NCI-H345 (cell line): ENCODE measurements at regions not wholly inside any gene's neighbourhood (a gene's known extent, or its start where the extent isn't known, plus 50 kb on each side); places are given as distances from the start of the nearest gene placed in this dataset.
A peak's percentile ranks its signal among the peaks of the same experiment; 100 is the strongest.
"Not testable (repeated sequence)": the region's sequence is repeated elsewhere in the genome, so short reads cannot be mapped to it uniquely, and the experiment has no call there.

Experiments used
- DNase-seq: peaks from one replicate; lab custom pipeline; 2025; lab: John Stamatoyannopoulos, UW

DNA sequence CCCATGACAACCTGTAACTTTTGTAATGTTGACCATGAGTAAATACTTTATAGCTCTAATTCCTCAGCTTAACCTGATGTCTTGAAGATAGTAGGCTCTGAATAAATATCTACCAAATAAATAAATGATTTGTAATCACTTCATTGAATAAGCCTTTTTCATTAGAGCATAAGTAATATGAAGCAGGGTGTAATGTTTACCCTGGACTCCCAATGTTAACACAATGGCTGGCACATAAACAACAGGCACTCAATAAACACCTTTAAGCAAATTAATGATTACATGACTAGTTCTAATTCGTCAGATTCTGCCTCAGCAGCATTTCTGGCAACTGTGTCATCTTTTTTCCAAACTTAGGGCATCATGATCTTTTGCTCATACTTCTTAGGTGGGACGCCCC lies 396.3 kb downstream of the LIG4 start:
- DNase-seq = no peak

DNA sequence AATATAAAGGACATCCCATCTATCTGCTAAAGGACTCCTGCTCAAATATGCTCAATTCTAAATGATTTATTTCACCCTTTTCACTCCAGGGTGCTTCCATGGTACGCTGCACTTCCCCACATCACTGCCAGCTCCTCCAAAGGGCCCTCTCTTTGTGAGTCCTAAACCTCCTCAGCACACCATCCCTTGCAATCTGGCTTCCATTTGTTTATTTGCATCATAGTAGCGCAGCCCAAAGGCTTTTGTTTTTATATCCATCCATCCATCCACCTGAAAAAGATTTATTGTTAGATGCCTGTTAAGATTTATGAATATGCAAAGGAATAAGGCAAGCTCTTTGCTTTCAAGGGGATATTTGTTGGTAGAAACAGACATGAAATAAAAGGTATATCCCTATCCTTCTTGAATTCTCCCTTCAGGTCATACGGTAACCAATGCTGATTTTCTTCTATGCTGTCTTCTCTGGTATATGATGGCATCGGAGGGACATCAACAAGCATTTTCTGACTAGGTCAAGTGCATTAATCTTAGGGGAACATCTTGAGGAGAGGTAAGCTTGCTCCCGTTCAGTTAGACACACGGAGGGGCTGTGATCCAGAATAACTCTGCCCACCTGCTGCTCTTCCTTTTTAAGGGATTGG lies 397.6 kb downstream of the LIG4 start:
- peak; percentile 35 for DNase-seq

DNA sequence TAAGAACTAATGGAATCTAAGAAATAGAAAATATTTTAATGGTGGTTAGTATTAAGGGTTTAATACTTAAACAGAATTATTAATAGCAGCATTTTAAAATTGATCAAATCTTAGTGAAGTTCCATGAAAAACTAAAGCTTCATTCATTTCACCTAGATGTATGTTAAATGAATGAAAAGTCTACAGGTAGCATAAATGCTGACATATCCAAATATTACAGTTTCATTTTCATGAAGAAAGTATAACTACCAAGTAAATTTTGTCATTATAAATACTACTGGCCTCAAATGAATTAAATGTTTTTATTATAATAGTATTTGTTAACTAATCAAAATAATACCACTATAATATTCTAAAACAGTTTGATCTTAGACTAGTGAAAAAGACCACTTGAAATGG lies 403.3 kb downstream of the LIG4 start:
- DNase-seq = no peak

DNA sequence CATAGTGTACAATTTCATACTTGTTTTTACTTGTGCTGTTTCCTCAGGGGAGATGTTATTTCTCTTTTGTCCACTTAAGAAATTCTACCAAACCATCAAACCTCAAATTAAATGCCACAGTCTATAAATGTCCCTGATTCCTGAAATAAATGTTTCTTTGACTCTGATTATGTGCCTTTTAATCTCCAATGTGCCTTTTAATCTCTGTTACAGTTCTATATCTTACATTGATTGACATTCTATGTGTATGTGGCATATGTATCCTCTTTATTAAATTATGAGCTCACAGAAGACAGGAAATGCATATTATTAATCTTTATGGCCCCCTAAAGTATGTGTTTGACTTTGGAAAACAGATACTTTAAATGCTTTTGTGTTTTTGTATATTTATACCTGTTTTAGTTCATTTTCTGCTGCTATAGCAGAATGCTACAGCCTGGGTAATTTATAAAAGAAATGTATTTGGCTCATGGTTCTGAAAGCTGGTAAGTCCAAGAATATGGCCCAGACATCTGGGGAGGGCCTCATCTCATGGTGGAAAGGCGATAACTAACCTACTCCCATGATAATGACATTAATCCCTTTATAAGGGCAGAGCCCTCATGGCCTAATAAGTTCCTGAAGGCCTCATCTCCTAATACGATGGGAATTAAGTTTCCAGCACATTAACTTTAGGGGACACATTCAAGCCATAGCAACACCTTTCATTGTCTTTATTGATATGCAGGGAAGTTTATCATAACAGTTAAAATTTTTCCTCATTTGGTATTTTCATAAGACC lies 403.9 kb downstream of the LIG4 start:
- DNase-seq = no peak

DNA sequence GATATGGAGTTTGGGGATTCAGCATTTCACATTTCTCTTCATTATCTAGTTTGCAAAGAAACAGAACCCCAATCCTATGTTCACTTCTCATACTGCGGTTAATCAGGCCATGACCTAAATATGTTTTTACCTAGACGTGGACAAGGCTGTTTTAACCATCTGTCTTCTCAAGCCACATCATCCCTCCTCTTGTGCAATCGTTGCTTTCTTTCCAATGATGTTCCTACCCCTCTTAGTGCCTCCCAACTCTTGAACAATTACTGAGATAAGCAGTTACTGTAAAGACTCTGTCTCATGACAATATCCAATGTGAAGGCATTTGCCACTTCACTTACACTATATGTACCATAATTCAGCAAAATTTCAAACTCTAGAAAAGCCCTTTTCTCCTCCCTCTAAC lies 406.2 kb downstream of the LIG4 start:
- DNase-seq = no peak

DNA sequence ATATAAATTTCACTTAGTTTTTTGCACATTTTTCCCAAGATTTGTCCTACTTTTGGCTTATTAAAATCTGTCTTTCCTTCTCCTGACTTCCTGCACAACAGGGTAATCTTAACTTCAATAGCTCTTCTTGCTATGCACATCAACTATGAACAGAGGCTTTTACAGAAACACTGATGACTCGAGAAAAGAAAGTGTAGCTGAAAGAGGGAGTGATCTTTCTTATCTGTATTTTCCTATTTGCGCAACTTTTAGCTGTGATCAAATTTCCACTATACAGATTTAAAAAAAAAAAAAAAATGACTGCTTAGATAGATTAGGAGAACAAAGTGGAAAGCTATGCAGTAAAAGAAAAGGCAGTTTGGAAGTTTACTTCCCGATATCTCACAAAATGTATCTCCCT lies 406.9 kb downstream of the LIG4 start:
- no peak for DNase-seq

DNA sequence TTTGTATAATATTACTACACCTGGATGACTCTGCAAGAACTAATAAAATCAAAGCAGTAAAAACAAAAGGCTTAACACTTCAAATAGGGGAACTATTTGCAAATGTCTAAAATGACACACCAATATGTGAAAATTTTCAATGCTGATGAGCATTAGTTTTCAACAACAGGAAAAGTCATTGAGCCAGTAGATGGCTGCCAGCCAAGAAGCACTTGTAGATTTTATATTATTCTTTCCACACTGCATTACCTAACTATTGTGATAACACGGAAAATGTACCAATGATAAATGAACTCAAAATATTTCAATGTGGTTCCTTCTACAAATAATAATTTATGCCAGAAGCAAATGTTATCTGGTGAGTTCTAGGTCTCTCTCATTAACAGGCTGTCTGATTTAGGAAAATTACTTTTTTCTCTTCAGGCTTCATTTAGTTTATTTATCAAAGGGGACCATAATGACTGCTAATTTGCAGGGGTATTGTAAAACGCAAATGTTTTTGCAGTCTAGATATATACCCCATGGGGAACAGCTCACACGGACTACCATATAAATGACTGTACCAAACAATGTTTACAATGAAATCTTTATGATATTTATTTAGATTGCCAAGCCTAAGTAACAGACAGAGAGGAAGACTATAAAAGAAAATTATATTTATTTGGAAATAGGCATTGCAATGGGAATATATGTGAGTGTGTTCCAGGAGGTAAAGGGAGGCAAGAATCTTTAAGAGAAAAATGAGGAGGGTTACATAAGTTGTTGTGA lies 407.8 kb downstream of the LIG4 start:
- DNase-seq = peak; percentile 76

DNA sequence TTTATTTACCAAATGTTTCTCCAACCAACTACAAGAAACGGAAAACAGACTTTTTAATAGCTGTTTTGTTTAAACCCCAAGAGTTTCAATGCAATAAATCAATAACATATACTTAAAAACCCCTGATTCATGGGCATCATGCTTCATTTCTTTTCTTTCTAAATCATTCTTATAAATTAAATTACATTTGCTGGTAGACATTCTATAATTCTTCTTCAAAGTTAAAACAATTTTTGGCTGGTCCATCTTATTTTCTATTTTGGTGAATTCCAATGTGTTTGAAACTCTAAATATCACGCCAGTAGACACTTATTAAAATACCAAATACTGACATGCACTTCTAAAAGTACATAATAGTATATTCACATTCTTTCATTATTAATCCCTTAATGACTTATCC lies 408.6 kb downstream of the LIG4 start:
- no peak for DNase-seq

DNA sequence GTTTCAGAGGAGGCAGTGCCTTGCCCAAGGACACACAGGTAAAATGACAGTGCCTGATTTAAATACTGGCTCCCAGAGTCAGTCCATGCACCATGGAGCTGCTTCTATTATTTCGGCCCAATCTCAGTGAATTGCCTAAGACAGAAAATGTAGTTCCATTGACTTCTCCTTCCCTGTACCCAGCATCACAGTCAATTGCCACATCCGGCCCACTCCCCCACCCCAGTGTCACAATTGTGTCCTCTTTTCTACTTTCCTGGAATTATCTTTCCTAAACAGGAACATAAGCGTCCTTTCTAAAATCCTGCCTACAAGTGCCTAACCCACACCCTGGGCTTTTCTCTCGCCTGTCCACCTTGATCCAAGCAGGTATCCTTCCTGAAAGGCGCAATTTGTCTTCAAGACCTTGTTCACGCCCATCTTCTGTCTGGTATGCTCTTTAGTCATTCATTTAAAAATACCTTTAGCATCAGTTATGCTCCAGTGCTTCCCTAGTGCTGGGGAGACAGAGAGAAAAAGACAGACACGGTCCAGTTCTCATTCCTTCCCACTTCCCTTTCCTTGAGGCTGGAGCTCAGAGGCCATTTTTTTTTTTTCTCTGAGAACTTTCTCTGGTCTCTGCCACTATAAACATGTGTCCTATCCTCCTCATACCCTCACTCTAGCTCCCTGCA lies 411.4 kb downstream of the LIG4 start:
- DNase-seq = no peak

DNA sequence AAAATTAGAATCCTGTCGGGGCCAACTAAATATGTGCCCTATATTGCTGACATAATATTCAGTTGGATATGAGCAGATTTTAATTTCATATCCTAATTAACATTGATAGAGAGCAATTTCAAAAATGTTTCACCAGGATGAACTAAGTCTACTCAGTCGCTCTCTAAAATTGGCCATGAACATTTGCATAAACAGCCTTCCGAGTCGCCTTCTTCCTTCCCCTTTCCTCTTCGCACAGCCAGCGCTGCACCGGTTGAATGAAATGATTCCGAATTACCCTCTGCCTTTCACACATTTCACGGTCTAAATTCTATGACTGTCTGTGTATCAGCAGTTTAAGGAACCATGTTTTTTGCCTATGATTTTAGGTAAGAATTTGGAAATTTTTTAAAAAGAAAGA lies 413.7 kb downstream of the LIG4 start:
- no peak for DNase-seq

DNA sequence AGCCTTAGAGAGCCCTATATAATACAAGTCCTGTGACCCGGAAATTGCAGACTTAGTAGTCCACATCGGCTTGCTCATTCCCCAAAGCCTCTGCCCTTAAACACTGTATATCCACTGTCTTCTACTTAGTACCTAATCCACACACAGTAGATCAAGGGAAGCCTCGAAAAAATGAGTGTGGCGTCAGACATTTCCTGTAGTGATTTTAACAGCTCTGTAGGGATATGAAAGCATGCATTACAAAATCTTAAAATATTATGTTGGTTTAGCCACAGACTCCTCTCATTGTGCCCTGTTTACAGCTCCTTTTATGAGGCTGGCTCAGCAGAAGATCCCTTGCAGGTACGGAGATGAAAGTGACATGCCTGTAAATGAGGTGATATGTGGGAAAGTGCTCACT lies 416.3 kb downstream of the LIG4 start:
- DNase-seq = no peak

DNA sequence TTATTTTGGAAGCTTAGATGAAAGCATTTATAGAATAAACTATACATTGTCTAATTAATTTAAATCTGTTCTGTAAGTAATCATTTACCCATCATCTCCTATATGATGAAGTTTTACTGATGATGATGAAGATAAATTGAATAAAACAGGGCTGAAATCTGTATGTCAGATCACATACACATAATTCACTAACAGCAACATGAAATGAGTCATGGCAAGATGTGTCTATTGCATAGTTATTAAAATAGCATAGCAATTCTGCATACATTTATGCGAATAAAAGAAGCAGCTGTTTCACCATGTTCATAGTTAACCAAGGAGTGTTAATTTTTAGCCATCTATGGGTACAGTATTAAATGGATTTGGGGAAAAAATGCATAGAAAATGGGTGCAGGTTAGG lies 424.9 kb downstream of the LIG4 start:
- DNase-seq = no peak

DNA sequence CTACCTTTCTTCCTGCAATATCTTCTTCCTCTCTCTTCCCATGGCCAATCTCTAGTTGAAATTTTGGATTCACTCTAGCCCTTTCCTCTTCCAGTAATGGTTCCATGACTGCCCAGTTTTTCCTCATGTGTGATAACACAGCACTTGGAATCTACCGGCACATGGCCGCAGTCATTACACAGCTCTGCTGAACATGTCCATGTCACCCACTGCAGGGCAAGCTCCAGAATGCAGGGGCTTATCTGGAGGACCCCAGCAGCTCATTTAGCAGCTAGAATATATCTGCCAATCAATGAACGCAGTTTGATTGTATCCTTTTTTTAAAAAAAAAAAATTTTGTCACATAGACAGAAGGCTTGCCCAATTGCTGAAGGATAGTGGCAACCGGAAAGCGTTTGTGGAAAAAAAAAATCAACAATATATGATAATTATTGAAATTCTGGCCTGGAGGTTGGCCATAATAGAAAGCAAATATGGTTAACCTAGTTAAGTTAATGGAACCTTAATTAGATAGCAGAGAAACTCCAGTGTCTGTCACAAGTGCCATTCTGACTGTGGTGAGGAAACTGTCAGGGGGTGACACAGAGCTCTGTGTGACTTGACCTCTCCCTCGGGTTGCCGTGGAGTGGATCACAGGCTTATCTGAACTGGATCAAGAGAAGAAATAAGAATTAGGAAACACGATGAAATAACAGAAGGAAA lies 426.7 kb downstream of the LIG4 start:
- no peak for DNase-seq

DNA sequence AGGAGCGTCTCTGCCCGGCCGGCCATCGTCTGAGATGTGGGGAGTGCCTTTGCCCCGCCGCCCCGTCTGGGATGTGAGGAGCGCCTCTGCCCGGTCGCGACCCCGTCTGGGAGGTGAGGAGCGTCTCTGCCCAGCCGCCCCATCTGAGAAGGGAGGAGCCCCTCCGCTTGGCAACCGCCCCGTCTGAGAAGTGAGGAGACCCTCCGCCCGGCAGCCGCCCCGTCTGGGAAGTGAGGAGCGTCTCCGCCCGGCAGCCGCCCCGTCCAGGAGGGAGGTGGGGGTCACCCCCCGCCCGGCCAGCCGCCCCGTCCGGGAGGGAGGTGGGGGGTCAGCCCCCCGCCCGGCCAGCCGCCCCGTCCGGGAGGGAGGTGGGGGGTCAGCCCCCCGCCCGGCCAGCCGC lies 432.7 kb downstream of the LIG4 start:
- DNase-seq = not testable (repeated sequence)

DNA sequence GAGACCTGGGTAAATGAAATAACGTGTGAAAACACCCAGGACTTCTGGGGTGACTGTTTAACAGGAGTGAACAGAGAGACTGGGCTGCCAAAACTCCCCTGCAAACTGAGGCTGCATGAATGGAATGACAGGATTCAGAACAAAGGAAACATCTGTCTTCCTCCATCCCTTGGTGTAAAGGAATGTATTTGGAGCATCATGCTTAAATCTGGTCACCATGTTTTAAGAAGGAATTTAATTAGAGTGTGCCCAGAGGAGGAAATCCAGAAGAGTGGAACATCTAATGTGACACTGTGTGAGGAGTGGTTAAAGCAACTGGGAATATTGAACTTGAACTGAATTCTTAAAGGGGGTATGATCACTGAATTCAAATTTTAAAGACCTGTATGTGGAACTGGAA lies 437.2 kb downstream of the LIG4 start:
- no peak for DNase-seq

DNA sequence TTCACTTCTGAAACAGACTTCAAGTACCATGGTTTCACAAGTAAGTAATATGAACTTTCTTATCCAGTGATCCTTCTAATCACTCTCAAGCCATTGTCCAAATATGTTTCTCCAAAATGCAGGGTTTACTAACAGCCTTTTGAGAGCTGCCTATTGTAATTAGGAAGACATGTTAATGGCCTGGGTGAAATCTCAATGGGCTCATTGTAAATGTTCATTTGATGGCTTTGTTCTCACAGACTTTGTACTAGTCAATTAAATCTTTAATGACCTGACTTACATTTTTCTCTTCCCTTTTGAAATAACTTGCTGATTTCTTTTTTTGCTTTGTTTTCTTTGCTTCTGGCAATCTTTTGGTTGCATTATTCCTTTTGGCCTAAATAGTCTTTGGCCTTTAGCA lies 444.8 kb downstream of the LIG4 start:
- DNase-seq = no peak

DNA sequence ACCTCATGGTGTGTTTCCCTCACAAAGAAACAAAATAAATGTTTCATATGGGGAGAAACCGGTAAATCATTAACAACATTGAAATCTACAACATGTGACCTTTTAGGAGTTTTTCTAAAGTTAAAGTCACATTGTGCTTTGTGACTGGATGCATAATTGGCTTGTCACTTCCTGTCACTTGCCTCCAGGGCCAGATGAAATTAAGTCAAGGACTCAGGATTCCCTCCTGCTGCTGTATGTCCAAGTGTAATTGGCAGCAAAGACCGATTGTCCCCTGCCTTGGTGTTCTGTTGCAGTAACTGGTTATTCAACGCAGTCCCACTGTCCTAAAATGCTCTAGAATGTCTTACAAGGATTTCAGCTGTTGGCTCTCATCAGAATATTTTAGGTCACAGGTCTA lies 448.2 kb downstream of the LIG4 start:
- DNase-seq = peak; percentile 57

DNA sequence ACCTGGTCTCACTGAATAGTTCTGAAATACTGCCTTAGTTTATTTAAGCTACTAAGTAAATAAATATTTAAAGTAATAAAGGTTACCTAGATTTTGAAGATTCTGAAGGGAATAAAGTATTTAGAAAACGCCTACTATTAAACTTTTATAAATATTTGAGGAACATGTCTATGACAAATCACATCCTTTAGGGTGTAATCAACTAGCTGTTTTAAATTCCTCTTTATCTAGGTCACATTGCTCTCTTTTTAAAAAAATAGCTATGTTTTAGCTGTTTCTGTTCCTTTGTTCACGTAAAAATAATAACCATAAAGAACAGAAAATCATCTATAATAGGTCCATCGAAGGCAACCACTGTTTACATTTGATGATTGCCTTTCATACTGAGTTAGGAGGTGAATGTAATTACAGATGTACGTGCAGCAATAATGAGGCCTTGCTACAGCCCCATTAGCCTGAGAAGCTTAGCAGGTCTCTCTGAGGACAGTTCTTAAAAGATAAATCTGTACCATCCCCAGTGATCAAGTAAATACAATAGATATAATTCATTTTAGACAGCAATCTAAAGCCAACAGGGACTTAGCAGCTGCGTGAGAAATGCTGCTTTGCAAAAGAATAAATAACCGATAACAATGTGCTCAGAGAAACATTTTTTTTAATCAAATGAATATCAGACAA lies 449.5 kb downstream of the LIG4 start:
- peak; percentile 8 for DNase-seq

DNA sequence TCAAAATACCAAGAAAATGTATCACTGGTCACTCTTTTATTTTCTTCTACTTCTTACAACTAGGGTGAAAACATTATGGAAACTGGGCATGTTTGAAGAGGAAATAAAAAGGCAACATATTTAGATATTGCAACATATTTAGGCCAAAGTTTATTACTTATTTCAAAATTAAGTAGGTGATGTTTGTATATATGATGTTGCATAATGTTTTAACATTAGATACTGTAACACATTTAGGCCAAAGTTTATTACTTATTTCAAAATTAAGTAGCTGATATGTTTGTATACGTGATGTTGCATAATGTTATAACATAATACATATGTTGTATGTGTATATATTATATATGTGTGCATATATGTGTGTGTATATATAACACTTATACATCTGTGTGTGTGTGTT lies 451.3 kb downstream of the LIG4 start:
- DNase-seq = no peak

DNA sequence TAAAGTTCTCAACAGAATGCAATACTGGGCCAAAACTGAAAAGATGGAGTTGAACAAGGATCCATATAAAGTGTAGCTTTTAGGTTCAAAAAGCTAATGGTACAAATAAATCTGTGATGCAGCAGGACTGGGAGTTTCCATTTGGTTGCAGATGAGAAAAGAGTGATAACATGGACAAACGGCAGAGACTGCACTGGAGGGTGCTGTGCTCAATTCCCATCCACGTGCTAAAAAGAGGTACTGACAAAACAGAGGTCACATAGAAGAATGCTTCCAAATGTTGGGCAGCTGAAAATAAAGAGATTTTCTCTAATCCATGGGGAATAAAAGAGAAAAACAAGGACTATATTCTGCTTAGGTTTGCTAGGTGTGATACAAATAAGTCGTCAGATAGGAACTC lies 461.6 kb downstream of the LIG4 start:
- no peak for DNase-seq

DNA sequence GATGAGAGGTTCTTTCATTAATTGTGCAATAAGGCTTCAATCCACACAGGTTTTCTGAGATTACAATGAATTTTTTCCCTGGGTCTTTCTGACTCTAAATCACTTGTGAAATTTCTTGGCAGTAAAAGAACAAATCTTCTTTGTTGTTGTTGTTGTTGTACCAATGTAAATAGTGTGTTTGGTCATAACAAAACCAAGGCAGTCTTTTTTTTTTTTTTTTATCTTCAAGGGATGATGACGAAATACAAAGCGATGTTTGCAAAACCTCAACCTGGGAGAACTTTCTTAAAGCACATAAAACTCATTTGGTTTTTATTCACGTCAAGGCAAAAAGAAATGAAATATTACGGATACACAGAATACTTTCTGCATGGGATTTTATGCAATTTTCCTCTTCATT lies 462.0 kb downstream of the LIG4 start:
- DNase-seq = no peak
